Body of pancreas (tissue), 4 donors: ENCODE measurements at regions not wholly inside any gene's neighbourhood (a gene's known extent, or its start where the extent isn't known, plus 50 kb on each side); places are given as distances from the start of the nearest gene placed in this dataset.

Source experiments
- POLR2A ChIP-seq, 3 donors: fragments of 450-650 bp; IDR thresholded peaks; one replicate each; pipeline ENCODE4 v1.6.1; 2016; ENCODE audit warnings: antibody characterized with exemption in 3 of 3, mild to moderate bottlenecking in 2 of 3
- TF ChIP-seq, protein P1 (sequence below), 7 experiments: fragments of 450-650 bp in 4 of 7; fragments of 200-600 bp in 3 of 7; sonication (generic) in 3 of 7; IDR thresholded peaks; one replicate each; pipeline ENCODE4 v1.5.1; 2016 to 2019; ENCODE audit warnings: antibody characterized with exemption in 7 of 7

DNA sequence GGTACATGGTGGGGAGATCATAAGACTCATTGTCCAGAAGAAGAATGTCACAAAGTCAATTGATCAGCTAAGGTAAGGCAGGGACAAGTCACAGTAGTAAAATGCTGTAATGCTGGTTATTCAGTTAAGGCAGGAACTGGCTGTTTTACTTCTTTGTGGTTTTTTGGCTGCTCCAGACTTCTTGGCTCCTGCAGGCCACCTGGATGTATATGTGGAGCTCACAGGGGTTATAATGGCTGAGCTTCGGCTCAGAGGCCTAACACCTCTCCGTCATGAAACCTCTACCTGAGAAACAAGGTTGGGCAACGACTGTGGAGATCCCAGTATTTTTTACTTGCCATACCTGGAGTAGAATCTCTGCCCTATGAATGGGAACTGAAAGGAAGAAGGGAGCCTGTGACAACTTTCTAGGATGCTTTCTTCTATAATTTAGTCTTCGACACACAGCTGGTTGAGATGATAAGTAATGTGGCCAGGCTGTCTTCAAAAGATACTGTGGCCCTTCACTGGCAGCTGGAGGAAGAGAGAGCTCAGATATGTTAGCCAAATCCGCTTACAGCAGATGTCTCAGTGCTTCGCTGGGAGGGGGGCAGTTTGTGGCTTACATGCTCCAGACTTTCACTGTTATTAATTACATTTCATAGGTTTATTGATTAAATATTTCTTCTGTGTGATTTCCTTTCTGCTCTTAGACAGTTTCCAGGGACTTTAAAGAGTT, 887.8 kb downstream of the IGSF11 start:
- TF ChIP-seq, protein P1, sequence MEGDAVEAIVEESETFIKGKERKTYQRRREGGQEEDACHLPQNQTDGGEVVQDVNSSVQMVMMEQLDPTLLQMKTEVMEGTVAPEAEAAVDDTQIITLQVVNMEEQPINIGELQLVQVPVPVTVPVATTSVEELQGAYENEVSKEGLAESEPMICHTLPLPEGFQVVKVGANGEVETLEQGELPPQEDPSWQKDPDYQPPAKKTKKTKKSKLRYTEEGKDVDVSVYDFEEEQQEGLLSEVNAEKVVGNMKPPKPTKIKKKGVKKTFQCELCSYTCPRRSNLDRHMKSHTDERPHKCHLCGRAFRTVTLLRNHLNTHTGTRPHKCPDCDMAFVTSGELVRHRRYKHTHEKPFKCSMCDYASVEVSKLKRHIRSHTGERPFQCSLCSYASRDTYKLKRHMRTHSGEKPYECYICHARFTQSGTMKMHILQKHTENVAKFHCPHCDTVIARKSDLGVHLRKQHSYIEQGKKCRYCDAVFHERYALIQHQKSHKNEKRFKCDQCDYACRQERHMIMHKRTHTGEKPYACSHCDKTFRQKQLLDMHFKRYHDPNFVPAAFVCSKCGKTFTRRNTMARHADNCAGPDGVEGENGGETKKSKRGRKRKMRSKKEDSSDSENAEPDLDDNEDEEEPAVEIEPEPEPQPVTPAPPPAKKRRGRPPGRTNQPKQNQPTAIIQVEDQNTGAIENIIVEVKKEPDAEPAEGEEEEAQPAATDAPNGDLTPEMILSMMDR (IDR thresholded peaks at IDR 0.05): no peak
- TF ChIP-seq POLR2A (IDR thresholded peaks at IDR 0.05): no peak
